Fibroblast of lung (primary cell): ENCODE measurements at regions not wholly inside any gene's neighbourhood (a gene's known extent, or its start where the extent isn't known, plus 50 kb on each side); places are given as distances from the start of the nearest gene placed in this dataset.
"Not testable (repeated sequence)": the region's sequence is repeated elsewhere in the genome, so short reads cannot be mapped to it uniquely, and the experiment has no call there.

Experiments used
- DNase-seq, 2 donors: peaks; one replicate each; pipeline versions ENCODE4 v3.0.0 to v3.0.0-alpha.2; 2010; ENCODE audit warnings: low read depth in 2 of 2
- H2AFZ ChIP-seq: 2 replicates; pipeline ENCODE4 v1.5.1; 2012; ENCODE audit warnings: low read length, control low read depth, inconsistent platforms
- H3K27ac ChIP-seq: 2 replicates; pipeline ENCODE4 v1.5.1; 2011; ENCODE audit warnings: low read length, control low read depth; ENCODE audit not compliant: insufficient read depth
- H3K27me3 ChIP-seq: 2 replicates; pipeline ENCODE4 v1.5.1; 2011; ENCODE audit warnings: mild to moderate bottlenecking, low read length; ENCODE audit not compliant: control insufficient read depth, insufficient read depth
- H3K36me3 ChIP-seq: 2 replicates; pipeline ENCODE4 v1.5.1; 2011; ENCODE audit warnings: low read length; ENCODE audit not compliant: control insufficient read depth, insufficient read depth
- H3K4me1 ChIP-seq: 2 replicates; pipeline ENCODE4 v1.5.1; 2011; ENCODE audit warnings: low read length; ENCODE audit not compliant: control insufficient read depth, insufficient read depth; ENCODE audit errors: extremely low read depth
- H3K4me2 ChIP-seq: 2 replicates; pipeline ENCODE4 v1.5.1; 2011; ENCODE audit warnings: low read length, control low read depth; ENCODE audit not compliant: insufficient read depth; ENCODE audit errors: extremely low read depth
- H3K4me3 ChIP-seq, 4 experiments: fragments of 200-600 bp in 1 of 4; sonication (generic) in 1 of 4; replicated peaks in 1 of 4; 2 replicates each; pipeline ENCODE4 v1.5.1; 2011 to 2016; ENCODE audit warnings: low read length in 4 of 4, low read depth in 3 of 4, mild to moderate bottlenecking in 3 of 4, control low read depth in 2 of 4, inconsistent platforms in 1 of 4, mixed read lengths in 1 of 4; ENCODE audit not compliant: insufficient read depth in 1 of 4; ENCODE audit errors: control extremely low read depth in 1 of 4
- H3K79me2 ChIP-seq: 2 replicates; pipeline ENCODE4 v1.5.1; 2012; ENCODE audit warnings: mild to moderate bottlenecking, low read length, inconsistent platforms; ENCODE audit not compliant: control insufficient read depth, insufficient read depth
- H3K9ac ChIP-seq: 2 replicates; pipeline ENCODE4 v1.5.1; 2011; ENCODE audit warnings: mild to moderate bottlenecking, low read length, control low read depth; ENCODE audit not compliant: insufficient read depth
- H3K9me3 ChIP-seq: 2 replicates; pipeline ENCODE4 v1.5.1; 2012; ENCODE audit warnings: low read depth, low read length; ENCODE audit not compliant: control insufficient read depth, insufficient read depth
- H4K20me1 ChIP-seq: 2 replicates; pipeline ENCODE4 v1.5.1; 2011; ENCODE audit warnings: low read length; ENCODE audit not compliant: control insufficient read depth, insufficient read depth; ENCODE audit errors: extremely low read depth
- EZH2 ChIP-seq: IDR thresholded peaks from 2 replicates; pipeline ENCODE4 v1.5.1; 2012; ENCODE audit warnings: low read length, control low read depth, mild to moderate bottlenecking; ENCODE audit errors: missing control alignments
- TF ChIP-seq, protein P1 (sequence below), 2 donors: IDR thresholded peaks in 1 of 2; conservative IDR thresholded peaks in 1 of 2; 1 replicate in 1 of 2; 2 replicates in 1 of 2; pipeline ENCODE4 v1.5.1; 2011 to 2012; ENCODE audit warnings: low read length in 2 of 2, control low read depth in 1 of 2, inconsistent platforms in 1 of 2, low read depth in 1 of 2, mild to moderate bottlenecking in 1 of 2

DNA sequence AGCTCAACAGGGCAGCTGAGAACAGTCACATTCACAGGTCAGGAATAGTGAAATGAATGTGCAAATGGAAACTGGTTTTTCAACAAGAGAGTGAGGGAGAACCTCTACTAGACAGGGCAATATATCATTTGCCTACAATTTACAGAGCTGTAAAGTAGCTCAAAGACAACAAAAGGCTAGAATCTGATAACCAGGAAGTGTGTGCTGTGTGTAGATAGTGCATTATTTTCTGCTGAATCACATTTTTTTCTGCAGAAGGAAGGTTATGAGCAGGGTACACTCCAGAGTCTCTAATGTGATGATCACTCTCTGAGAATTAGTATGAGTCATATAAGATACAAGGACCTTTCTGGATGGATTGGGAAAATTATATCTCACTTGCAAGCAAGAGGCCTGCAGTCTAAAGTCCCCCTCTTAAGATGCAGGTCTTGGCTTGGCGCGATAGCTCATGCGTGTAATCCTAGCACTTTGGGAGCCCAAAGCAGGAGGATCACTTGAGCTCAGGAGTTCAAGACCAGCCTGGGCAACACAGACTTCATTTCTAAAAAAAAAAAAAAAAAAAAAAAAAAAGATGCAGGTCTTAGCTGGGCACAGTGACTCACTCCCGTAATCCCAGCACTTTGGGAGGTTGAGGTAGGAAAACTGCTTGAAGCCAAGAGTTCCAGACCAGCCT, 59.9 kb upstream of the COBL start:
- no peaks in the 10 kb centered on the region for H3K36me3 ChIP-seq
- H3K27me3 ChIP-seq, result no peaks in the 10 kb centered on the region
- H2AFZ ChIP-seq, result no peak overlapping the region
- no peaks in the 10 kb centered on the region for H4K20me1 ChIP-seq
- H3K9me3 ChIP-seq, result no peaks in the 10 kb centered on the region
- TF ChIP-seq, protein P1, sequence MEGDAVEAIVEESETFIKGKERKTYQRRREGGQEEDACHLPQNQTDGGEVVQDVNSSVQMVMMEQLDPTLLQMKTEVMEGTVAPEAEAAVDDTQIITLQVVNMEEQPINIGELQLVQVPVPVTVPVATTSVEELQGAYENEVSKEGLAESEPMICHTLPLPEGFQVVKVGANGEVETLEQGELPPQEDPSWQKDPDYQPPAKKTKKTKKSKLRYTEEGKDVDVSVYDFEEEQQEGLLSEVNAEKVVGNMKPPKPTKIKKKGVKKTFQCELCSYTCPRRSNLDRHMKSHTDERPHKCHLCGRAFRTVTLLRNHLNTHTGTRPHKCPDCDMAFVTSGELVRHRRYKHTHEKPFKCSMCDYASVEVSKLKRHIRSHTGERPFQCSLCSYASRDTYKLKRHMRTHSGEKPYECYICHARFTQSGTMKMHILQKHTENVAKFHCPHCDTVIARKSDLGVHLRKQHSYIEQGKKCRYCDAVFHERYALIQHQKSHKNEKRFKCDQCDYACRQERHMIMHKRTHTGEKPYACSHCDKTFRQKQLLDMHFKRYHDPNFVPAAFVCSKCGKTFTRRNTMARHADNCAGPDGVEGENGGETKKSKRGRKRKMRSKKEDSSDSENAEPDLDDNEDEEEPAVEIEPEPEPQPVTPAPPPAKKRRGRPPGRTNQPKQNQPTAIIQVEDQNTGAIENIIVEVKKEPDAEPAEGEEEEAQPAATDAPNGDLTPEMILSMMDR (conservative IDR thresholded peaks at IDR 0.05 in 1 of 2, IDR thresholded peaks at IDR 0.05 in 1 of 2; ENCODE audit: low read depth in 1 of 2, low read length in 2 of 2), result no peak
- TF ChIP-seq EZH2, result no peak
- H3K4me1 ChIP-seq, result no peaks in the 10 kb centered on the region
- peak; percentile 3 to 83 for DNase-seq
- no peak overlapping the region for H3K9ac ChIP-seq
- H3K27ac ChIP-seq, result no peak overlapping the region
- H3K4me2 ChIP-seq, result no peak overlapping the region
- H3K79me2 ChIP-seq, result no peaks in the 10 kb centered on the region
- no peak overlapping the region for H3K4me3 ChIP-seq

DNA sequence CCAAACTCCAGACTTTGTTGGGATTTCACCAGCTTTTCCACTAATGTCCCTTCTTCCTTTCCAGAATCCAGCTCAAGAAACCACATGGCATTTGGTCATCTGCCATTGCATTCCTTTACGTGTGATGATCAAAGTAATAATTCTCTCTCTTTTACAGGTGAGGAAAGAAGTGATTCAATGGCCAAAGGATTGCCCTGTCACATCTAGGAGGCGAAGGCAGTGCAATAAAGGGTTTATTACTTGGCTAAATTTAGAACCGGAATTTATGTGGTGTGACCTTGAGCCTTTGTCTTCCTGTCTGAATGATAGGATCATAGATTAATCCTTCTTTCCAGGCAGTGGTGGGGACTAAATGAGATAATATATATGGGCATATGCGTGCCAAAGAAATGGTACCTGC, 58.3 kb upstream of the COBL start:
- Histone ChIP-seq H3K27ac (no peak overlapping the region), H3K9me3 (no peaks in the 10 kb centered on the region), H3K4me3 (no peak overlapping the region), H3K36me3 (no peaks in the 10 kb centered on the region), H3K4me2 (no peak overlapping the region), H4K20me1 (no peaks in the 10 kb centered on the region), H3K79me2 (no peaks in the 10 kb centered on the region), H3K27me3 (no peaks in the 10 kb centered on the region), H2AFZ (no peak overlapping the region), H3K9ac (no peak overlapping the region), H3K4me1 (no peaks in the 10 kb centered on the region)
- peak in 1 of 2 donors; percentile 19 for DNase-seq
- TF ChIP-seq, protein P1 (conservative IDR thresholded peaks at IDR 0.05 in 1 of 2, IDR thresholded peaks at IDR 0.05 in 1 of 2; ENCODE audit: low read depth in 1 of 2, low read length in 2 of 2), result no peak
- TF ChIP-seq EZH2, result no peak

DNA sequence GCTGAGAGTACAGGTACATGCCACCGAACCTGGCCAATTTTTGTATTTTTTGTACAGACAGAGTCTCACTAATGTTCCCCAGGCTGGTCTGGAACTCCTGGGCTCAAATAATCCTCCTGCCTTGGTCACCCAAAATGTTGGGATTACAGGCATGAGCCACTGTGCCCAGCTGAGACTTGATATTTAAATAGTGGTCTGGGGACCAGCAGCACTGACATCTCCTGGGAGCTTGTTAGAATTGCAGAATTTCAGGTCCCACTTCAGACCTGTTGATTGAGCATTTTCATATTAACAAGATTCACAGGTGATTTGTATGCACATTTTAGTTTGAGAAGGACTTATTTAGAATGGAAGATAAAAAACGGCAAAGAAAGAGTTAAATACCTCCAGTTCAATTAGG, 57.0 kb upstream of the COBL start:
- H3K9ac ChIP-seq, H3K27ac ChIP-seq, H3K27me3 ChIP-seq, H3K4me3 ChIP-seq, H3K36me3 ChIP-seq, H3K79me2 ChIP-seq, H4K20me1 ChIP-seq, H3K4me2 ChIP-seq, H3K9me3 ChIP-seq, H2AFZ ChIP-seq, DNase-seq, H3K4me1 ChIP-seq: not testable (repeated sequence)
